SK-N-SH (cell line): ENCODE measurements at regions not wholly inside any gene's neighbourhood (a gene's known extent, or its start where the extent isn't known, plus 50 kb on each side); places are given as distances from the start of the nearest gene placed in this dataset.

Experiments used
- CTCF ChIA-PET: fragments of 300-600, 350-600 bp; formaldehyde crosslinking; extraction: SDS; loops from one replicate; lab custom pipeline; 2021; lab: Yijun Ruan, JAX
- POLR2A ChIA-PET: fragments of 350-600 bp; sonication (Branson Sonifier 250); formaldehyde crosslinking; extraction: SDS; loops from one replicate; lab custom pipeline; 2020; ENCODE audit warnings: antibody characterized with exemption, inconsistent platforms; lab: Yijun Ruan, JAX
- DNase-seq: peaks from one replicate; pipeline ENCODE4 v3.0.0; 2012
- H2AFZ ChIP-seq: fragments of 200-600 bp; sonication (generic); 2 replicates; pipeline ENCODE4 v1.8.1; 2016; ENCODE audit warnings: antibody characterized with exemption, mild to moderate bottlenecking, low read depth
- H3F3A ChIP-seq: fragments of 200-600 bp; sonication (generic); replicated peaks from 2 replicates; pipeline ENCODE3; 2016; ENCODE audit warnings: antibody characterized with exemption, mild to moderate bottlenecking; ENCODE audit not compliant: insufficient read depth
- H3K27ac ChIP-seq, 2 experiments: fragments of 200-500 bp in 1 of 2; fragments of 200-600 bp in 1 of 2; sonication (Bioruptor generic) in 1 of 2; sonication (generic), shearing (Covaris generic) in 1 of 2; 2 replicates each; pipeline versions ENCODE4 v1.5.1 to v1.6.1; 2014 to 2016; ENCODE audit warnings: low read depth in 2 of 2, inconsistent platforms in 1 of 2, low read length in 1 of 2, mild to moderate bottlenecking in 1 of 2, mixed read lengths in 1 of 2
- H3K27me3 ChIP-seq: fragments of 200-600 bp; sonication (generic), shearing (Covaris generic); 2 replicates; pipeline ENCODE4 v1.6.1; 2016; ENCODE audit warnings: mixed run types; ENCODE audit not compliant: insufficient read depth
- H3K36me3 ChIP-seq, 2 experiments: fragments of 200-500 bp in 1 of 2; fragments of 200-600 bp in 1 of 2; sonication (Bioruptor generic) in 1 of 2; sonication (generic) in 1 of 2; replicated peaks in 1 of 2; 2 replicates each; pipeline versions ENCODE3 to v1.5.1; 2014 to 2016; ENCODE audit warnings: low read length in 1 of 2, mild to moderate bottlenecking in 1 of 2; ENCODE audit not compliant: insufficient read depth in 2 of 2, control insufficient read depth in 1 of 2
- H3K4me1 ChIP-seq, 2 experiments: fragments of 200-500 bp in 1 of 2; fragments of 200-600 bp in 1 of 2; sonication (Bioruptor generic) in 1 of 2; sonication (generic), shearing (Covaris generic) in 1 of 2; 2 replicates each; pipeline versions ENCODE4 v1.5.1 to v1.6.1; 2014 to 2016; ENCODE audit warnings: low read depth in 1 of 2, low read length in 1 of 2, mixed run types in 1 of 2; ENCODE audit not compliant: insufficient read depth in 2 of 2, control insufficient read depth in 1 of 2
- H3K4me2 ChIP-seq: fragments of 200-600 bp; sonication (generic), shearing (Covaris generic); 2 replicates; pipeline ENCODE4 v1.6.1; 2017; ENCODE audit warnings: mixed run types
- H3K4me3 ChIP-seq, 2 experiments: fragments of 200-500 bp in 1 of 2; fragments of 200-600 bp in 1 of 2; sonication (Bioruptor generic) in 1 of 2; sonication (generic), shearing (Covaris generic) in 1 of 2; 2 replicates each; pipeline versions ENCODE4 v1.5.1 to v1.8.1; 2014 to 2016; ENCODE audit warnings: low read depth in 2 of 2, inconsistent platforms in 1 of 2, low read length in 1 of 2, mild to moderate bottlenecking in 1 of 2, mixed read lengths in 1 of 2, moderate library complexity in 1 of 2
- H3K79me2 ChIP-seq: fragments of 200-600 bp; sonication (generic); 2 replicates; pipeline ENCODE4 v1.8.1; 2017; ENCODE audit warnings: mild to moderate bottlenecking; ENCODE audit not compliant: insufficient read depth
- H3K9ac ChIP-seq: fragments of 200-600 bp; sonication (generic); 2 replicates; pipeline ENCODE4 v1.6.1; 2017; ENCODE audit warnings: mixed run types
- H3K9me2 ChIP-seq: fragments of 200-600 bp; sonication (generic); 2 replicates; pipeline ENCODE4 v1.6.1; 2017; ENCODE audit warnings: mixed run types
- H3K9me3 ChIP-seq: fragments of 200-600 bp; sonication (generic); 2 replicates; pipeline ENCODE4 v1.6.1; 2017; ENCODE audit warnings: mixed run types, mild to moderate bottlenecking, moderate library complexity
- H4K20me1 ChIP-seq: fragments of 200-600 bp; sonication (generic); 2 replicates; pipeline ENCODE4 v1.6.1; 2017; ENCODE audit warnings: mild to moderate bottlenecking, mixed run types; ENCODE audit not compliant: insufficient read depth
- CHD2 ChIP-seq: fragments of 150-350 bp; IDR thresholded peaks from 2 replicates; pipeline ENCODE4 v1.6.1; 2018; ENCODE audit warnings: low read length; ENCODE audit not compliant: partially characterized antibody
- ELF1 ChIP-seq: IDR thresholded peaks from 2 replicates; pipeline ENCODE4 v1.4.0; 2012
- EZH2phosphoT487 ChIP-seq: fragments of 200-600 bp; sonication (generic); IDR thresholded peaks from 2 replicates; pipeline ENCODE4 v1.6.1; 2017; ENCODE audit warnings: low read depth, mixed run types, mild to moderate bottlenecking, antibody characterized with exemption, moderate library complexity, borderline replicate concordance
- FOSL2 ChIP-seq: IDR thresholded peaks from 2 replicates; pipeline ENCODE4 v1.4.0; 2012; ENCODE audit warnings: low read depth, mild to moderate bottlenecking, moderate library complexity, borderline replicate concordance
- FOXJ3 ChIP-seq: sonication (generic); formaldehyde crosslinking; IDR thresholded peaks from 2 replicates; pipeline ENCODE4 v1.5.1; 2020; ENCODE audit warnings: mild to moderate bottlenecking, missing genetic modification reagents
- FOXM1 ChIP-seq: IDR thresholded peaks from 2 replicates; pipeline ENCODE4 v1.4.0; 2012; ENCODE audit warnings: low read depth, mild to moderate bottlenecking
- GATA2 ChIP-seq: sonication (generic); formaldehyde crosslinking; IDR thresholded peaks from 2 replicates; pipeline ENCODE4 v1.5.0; 2020; ENCODE audit warnings: mild to moderate bottlenecking, missing genetic modification reagents
- IRF3 ChIP-seq: fragments of 150-350 bp; IDR thresholded peaks from 2 replicates; pipeline ENCODE4 v1.6.1; 2016; ENCODE audit warnings: mild to moderate bottlenecking, low read depth, low read length
- MEF2A ChIP-seq: IDR thresholded peaks from 2 replicates; pipeline ENCODE4 v1.4.0; 2012; ENCODE audit warnings: low read depth, borderline replicate concordance
- MXI1 ChIP-seq: IDR thresholded peaks from 2 replicates; pipeline ENCODE4 v1.6.1; 2012; ENCODE audit warnings: mild to moderate bottlenecking, low read depth, low read length, improper control_type of control experiment
- NFIC ChIP-seq: IDR thresholded peaks from 2 replicates; pipeline ENCODE4 v1.4.0; 2012; ENCODE audit warnings: borderline replicate concordance
- POLR2AphosphoS5 ChIP-seq: IDR thresholded peaks from 2 replicates; pipeline ENCODE4 v1.6.1; 2012; ENCODE audit warnings: low read depth, low read length
- RAD21 ChIP-seq: IDR thresholded peaks from 2 replicates; pipeline ENCODE4 v1.6.1; 2012; ENCODE audit warnings: mild to moderate bottlenecking, low read length
- REST ChIP-seq: IDR thresholded peaks from 2 replicates; pipeline ENCODE4 v1.6.1; 2012; ENCODE audit warnings: mild to moderate bottlenecking, low read depth, low read length, moderate library complexity
- RXRA ChIP-seq: IDR thresholded peaks from 2 replicates; pipeline ENCODE4 v1.4.0; 2012; ENCODE audit warnings: low read depth, mild to moderate bottlenecking, borderline replicate concordance
- SIN3A ChIP-seq: IDR thresholded peaks from 2 replicates; pipeline ENCODE4 v1.6.1; 2012; ENCODE audit warnings: low read depth, mild to moderate bottlenecking, low read length, moderate library complexity, borderline replicate concordance
- TEAD4 ChIP-seq: IDR thresholded peaks from 2 replicates; pipeline ENCODE4 v1.4.0; 2012; ENCODE audit warnings: mild to moderate bottlenecking, borderline replicate concordance; ENCODE audit not compliant: insufficient read depth
- USF2 ChIP-seq: fragments of 150-350 bp; IDR thresholded peaks from 2 replicates; pipeline ENCODE4 v1.6.1; 2017; ENCODE audit warnings: antibody characterized with exemption, low read length, low read depth, borderline replicate concordance
- YY1 ChIP-seq: IDR thresholded peaks from 2 replicates; pipeline ENCODE4 v1.4.0; 2012; ENCODE audit warnings: low read depth, mild to moderate bottlenecking
- ZBTB33 ChIP-seq: IDR thresholded peaks from 2 replicates; pipeline ENCODE4 v1.4.0; 2012; ENCODE audit warnings: low read depth, borderline replicate concordance
- WGBS: methylation state at CpG from one replicate; pipeline ENCODE4 v1.1.6; 2017; ENCODE audit warnings: low lambda C conversion rate; 5-methylcytosine and 5-hydroxymethylcytosine counted together

GRCh38 chr13:90091611-90092010, 1255.9 kb upstream of the MIR17HG start:
- no peaks in the 10 kb centered on the region for H4K20me1 ChIP-seq
- H3K9ac ChIP-seq = no peak overlapping the region
- POLR2A ChIA-PET = no interaction called here
- H3K4me1 ChIP-seq = no peaks in the 10 kb centered on the region
- DNase-seq = no peak
- WGBS = 28% methylated on average over 4 of the region's 4 CpGs
- H3K4me2 ChIP-seq = no peak overlapping the region
- H3F3A ChIP-seq = no peaks in the 10 kb centered on the region
- H3K9me3 ChIP-seq = peaks cover 3% of the 10 kb centered on the region; the same call in 1 of the 2 replicates
- TF ChIP-seq TEAD4 (no peak), RAD21 (no peak), FOXM1 (no peak), YY1 (no peak), RXRA (no peak), IRF3 (no peak), FOXJ3 (CRISPR knock-in tag) (no peak), POLR2AphosphoS5 (no peak), ELF1 (no peak), MEF2A (no peak), REST (no peak), CHD2 (no peak), FOSL2 (no peak)
- no peak overlapping the region for H3K27ac ChIP-seq
- H3K36me3 ChIP-seq = no peaks in the 10 kb centered on the region
- no peak overlapping the region for H2AFZ ChIP-seq
- no peaks in the 10 kb centered on the region for H3K9me2 ChIP-seq
- H3K79me2 ChIP-seq = no peaks in the 10 kb centered on the region
- no peak overlapping the region for H3K4me3 ChIP-seq
- no peaks in the 10 kb centered on the region for H3K27me3 ChIP-seq
- CTCF ChIA-PET = no interaction called here

DNA sequence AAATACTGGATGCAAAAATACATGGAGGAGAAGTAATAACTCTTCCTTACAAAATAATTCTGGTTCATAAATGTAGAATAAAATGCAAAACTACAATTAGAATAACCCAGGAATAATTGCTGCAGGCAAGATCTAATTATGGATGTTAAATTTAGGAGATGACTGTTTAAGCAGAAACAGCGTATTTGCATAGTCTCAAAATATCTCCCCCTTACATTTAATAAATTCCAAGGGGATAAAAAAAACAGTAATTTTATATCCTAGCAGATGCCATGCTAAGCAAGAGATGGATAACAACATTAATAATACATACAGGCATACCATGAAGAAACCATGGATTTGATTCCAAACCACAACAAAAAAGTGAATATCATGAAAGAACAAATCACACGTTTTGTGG, 1253.1 kb upstream of the MIR17HG start:
- Histone ChIP-seq H3K4me3 (no peak overlapping the region), H2AFZ (no peak overlapping the region), H3K27me3 (no peaks in the 10 kb centered on the region), H3K9me2 (no peaks in the 10 kb centered on the region), H3K9ac (no peak overlapping the region), H3K4me1 (no peaks in the 10 kb centered on the region), H3K9me3 (peaks cover 3% of the 10 kb centered on the region; the same call in 1 of the 2 replicates), H3F3A (no peaks in the 10 kb centered on the region), H3K4me2 (no peak overlapping the region), H3K79me2 (no peaks in the 10 kb centered on the region), H3K36me3 (no peaks in the 10 kb centered on the region), H4K20me1 (no peaks in the 10 kb centered on the region), H3K27ac (no peak overlapping the region)
- 78% methylated on average over 2 of the region's 2 CpGs for WGBS
- ChIA-PET CTCF (no interaction called here), POLR2A (no interaction called here)
- TF ChIP-seq YY1 = no peak
- TF ChIP-seq GATA2 = no peak
- no peak for TF ChIP-seq MXI1
- TF ChIP-seq TEAD4 = no peak
- TF ChIP-seq RXRA = no peak
- no peak for TF ChIP-seq SIN3A
- no peak for TF ChIP-seq IRF3
- no peak for TF ChIP-seq NFIC
- no peak for TF ChIP-seq EZH2phosphoT487
- no peak for TF ChIP-seq ZBTB33
- TF ChIP-seq USF2 = no peak
- DNase-seq = no peak
